ENCODE measurements at regions not wholly inside any gene's neighbourhood (a gene's known extent, or its start where the extent isn't known, plus 50 kb on each side); places are given as distances from the start of the nearest gene placed in this dataset.

DNA sequence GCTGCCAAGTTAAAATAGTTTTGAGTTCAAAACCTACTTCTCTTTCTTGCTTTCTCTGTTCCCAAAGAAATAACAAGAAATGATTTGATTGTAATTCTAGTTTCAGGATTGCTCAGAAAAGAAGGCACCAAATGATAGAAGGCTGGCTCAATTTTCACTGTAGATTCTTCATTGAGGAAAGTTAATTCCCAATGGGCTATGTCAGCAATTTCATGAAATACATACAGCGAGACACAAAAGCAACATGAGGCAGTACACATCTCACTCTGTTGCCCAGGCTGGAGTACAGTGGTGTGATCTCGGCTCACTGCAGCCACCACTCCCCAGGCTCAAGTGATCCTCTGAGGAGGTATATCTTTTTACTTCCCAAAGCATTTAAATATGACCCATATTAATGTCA, 1659.9 kb upstream of the C9orf72 start:
- TF ChIP-seq, protein P1, sequence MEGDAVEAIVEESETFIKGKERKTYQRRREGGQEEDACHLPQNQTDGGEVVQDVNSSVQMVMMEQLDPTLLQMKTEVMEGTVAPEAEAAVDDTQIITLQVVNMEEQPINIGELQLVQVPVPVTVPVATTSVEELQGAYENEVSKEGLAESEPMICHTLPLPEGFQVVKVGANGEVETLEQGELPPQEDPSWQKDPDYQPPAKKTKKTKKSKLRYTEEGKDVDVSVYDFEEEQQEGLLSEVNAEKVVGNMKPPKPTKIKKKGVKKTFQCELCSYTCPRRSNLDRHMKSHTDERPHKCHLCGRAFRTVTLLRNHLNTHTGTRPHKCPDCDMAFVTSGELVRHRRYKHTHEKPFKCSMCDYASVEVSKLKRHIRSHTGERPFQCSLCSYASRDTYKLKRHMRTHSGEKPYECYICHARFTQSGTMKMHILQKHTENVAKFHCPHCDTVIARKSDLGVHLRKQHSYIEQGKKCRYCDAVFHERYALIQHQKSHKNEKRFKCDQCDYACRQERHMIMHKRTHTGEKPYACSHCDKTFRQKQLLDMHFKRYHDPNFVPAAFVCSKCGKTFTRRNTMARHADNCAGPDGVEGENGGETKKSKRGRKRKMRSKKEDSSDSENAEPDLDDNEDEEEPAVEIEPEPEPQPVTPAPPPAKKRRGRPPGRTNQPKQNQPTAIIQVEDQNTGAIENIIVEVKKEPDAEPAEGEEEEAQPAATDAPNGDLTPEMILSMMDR (IDR thresholded peaks at IDR 0.05): no peak

DNA sequence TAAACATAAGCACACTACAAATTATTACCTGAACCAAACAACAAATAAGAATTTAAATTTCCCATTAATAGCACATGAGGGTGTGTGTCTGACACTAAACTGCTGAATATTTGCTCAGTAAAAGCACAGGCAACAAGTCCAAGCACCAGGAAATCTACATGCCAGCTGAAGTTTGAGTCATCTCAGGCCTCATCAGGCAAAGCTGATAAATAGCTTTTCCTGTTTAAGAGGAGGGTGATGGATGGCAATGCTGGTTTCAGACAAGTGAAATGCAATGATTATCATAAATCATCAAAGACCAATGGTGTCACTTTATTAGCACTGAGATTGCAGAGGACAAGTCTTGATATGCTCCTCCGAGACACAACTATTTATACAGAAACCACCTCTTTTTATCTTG, 1668.0 kb upstream of the C9orf72 start:
- TF ChIP-seq, protein P1 (IDR thresholded peaks at IDR 0.05): no peak

DNA sequence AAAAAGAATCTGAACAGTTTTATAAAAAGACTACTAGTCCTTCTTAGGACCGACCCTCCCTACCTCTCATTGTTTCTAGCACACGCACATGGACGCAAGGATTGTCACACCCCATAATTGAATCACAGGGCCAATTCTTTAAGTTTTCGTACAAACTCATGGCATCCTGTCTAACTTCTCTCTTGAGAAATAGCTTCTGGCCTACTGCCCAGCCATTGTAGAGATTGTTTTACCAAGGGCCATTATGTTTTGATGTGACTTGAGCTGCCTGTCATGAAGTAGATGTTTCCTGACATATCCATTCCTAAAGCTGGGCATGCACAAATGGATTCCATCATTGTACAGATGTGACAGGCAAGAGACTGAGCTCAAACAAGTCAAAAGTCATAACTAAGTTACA, 1672.1 kb upstream of the C9orf72 start:
- TF ChIP-seq, protein P1 (IDR thresholded peaks at IDR 0.05): no peak

DNA sequence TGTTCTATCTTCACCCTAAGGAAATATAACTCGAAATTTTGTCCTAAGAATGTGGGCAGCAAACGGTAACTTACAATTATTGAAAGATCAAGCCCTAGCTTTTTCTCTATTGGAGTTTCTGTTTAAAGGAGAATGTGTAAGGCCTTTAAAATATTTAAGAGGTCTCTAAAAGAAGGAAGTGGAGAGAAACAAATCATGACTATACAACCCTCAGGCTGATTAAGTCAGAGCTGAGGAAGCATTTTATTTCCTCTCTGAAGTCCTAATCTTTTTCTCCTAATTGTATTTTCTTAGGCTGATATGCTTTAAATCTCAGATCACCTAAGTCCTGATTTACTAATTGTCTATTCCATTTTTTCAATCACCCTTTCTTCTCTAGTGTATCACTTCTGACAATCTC, 1708.8 kb upstream of the C9orf72 start:
- TF ChIP-seq, protein P1 (IDR thresholded peaks at IDR 0.05): no peak

DNA sequence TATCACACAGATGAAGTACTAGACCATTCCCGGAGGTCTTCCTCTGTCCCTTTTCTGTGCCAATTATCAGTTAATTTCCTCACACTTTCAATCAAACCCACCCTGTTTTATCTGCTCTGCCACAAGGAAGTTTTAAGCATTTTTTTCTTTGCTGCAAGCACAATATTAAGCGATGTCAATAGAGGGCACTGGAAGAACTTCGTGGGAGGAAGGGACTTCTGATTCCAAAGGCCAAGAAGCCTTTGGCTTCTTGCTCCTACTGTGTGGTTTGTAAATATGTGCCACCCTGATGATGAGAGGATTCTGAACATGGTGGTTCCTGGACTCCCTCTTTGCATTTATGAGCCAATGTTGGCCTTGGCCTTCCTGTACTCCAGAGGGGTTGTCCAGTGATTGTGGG, 1712.5 kb upstream of the C9orf72 start:
- TF ChIP-seq, protein P1 (IDR thresholded peaks at IDR 0.05): peak; percentile 29; the same call in 1 of the 2 replicates

DNA sequence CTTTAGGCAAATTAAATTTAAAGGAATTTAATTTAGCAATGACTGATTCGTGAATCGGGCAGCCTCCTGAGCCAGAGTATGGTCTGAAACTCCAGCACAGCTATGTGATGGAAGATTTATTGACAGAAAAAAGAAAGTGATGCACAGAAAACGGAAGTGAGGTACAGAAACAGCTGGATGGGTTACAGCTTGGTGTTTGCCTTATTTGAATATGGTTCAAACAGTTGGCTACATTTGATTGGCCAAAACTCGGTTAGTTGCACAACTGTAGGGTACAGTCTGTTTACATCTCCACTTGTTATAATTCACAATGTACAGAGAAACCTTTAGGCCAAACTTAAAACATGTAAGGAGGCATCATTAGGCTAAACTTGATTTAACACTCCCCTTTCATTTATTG, 1716.1 kb upstream of the C9orf72 start:
- TF ChIP-seq, protein P1 (IDR thresholded peaks at IDR 0.05): no peak

DNA sequence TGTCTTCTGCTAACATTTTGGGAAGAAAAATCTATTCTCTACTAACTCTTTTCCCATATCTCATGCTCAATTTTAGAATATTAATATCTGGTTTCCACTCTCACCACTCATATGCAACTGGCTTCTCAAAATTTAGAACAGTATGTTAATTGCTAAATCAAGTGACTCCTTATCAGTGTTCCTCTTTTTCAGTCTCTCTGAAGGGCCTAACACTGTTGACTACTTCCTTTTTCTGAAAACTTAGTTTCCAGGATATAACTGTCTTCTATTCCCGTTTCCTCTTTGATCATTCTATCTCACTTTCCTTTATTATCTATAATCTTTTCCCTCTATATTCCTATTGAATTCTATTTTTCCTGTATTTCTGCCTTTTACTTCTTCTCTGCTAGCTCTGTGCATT, 1717.2 kb upstream of the C9orf72 start:
- TF ChIP-seq, protein P1 (IDR thresholded peaks at IDR 0.05): no peak

DNA sequence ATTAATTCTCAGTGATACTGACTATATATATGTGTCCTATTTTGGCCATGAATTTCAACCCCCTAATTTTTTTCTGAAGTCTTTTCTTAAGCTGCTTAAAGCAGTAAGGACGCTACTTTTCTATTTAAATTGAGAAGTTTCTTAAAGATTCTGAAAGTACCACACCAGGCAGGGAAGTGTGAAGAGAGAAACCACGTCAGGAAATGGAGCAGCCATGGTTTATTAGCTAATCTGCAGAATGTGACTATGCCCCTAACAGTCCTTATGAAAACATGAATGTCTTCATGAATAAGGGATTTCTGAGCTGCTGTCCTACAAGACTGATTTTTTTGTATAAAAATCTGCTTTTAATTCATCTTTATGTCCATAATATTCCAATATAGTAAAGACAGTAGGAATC, 1724.3 kb upstream of the C9orf72 start:
- TF ChIP-seq, protein P1 (IDR thresholded peaks at IDR 0.05): no peak
